Mucosa of rectum (tissue), 2 donors: ENCODE measurements at regions not wholly inside any gene's neighbourhood (a gene's known extent, or its start where the extent isn't known, plus 50 kb on each side); places are given as distances from the start of the nearest gene placed in this dataset.

Experiments used
- H3K27ac ChIP-seq, 2 donors: one replicate each; pipeline ENCODE4 v1.7.0; 2013; ENCODE audit warnings: inconsistent platforms in 2 of 2, low read depth in 2 of 2, low read length in 2 of 2
- H3K27me3 ChIP-seq, 2 donors: one replicate each; pipeline ENCODE4 v1.7.0; 2013; ENCODE audit warnings: low read length in 2 of 2; ENCODE audit not compliant: control insufficient read depth in 2 of 2, insufficient read depth in 2 of 2
- H3K36me3 ChIP-seq, 2 donors: one replicate each; pipeline ENCODE4 v1.7.0; 2013; ENCODE audit warnings: low read length in 2 of 2; ENCODE audit not compliant: control insufficient read depth in 2 of 2, insufficient read depth in 2 of 2
- H3K4me1 ChIP-seq, 2 donors: one replicate each; pipeline ENCODE4 v1.7.0; 2013; ENCODE audit warnings: low read length in 2 of 2, mild to moderate bottlenecking in 1 of 2; ENCODE audit not compliant: control insufficient read depth in 2 of 2, insufficient read depth in 2 of 2
- H3K4me3 ChIP-seq, 2 donors: one replicate each; pipeline ENCODE4 v1.7.0; 2013; ENCODE audit warnings: low read length in 2 of 2
- H3K9ac ChIP-seq, 2 donors: one replicate each; pipeline ENCODE4 v1.7.0; 2013; ENCODE audit warnings: low read length in 2 of 2, low read depth in 1 of 2, mild to moderate bottlenecking in 1 of 2
- H3K9me3 ChIP-seq, 2 donors: one replicate each; pipeline ENCODE4 v1.7.0; 2013; ENCODE audit warnings: low read length in 2 of 2; ENCODE audit not compliant: control insufficient read depth in 2 of 2
- donor health status: healthy.
- donor health status: Normal muscosa, but diverticular disease.

DNA sequence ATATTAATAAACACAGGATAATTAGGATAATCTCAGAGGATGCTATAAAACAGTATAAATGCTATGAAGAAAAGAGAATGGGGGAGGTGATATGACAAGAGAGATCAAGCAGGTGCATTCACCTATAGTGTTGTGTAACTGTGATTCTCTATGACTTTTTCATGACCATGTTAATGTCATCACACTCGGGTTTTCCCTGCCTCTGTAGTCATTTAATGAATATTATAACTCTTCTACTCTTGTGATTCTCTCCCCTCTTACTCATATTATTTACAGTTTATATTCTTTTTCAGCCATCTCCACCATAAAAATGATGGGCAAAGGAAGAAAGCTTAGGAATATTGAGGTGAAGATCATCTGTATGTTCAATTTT, 106.9 kb upstream of the SGK1 start:
- Histone ChIP-seq H3K9ac (no peak overlapping the region), H3K4me1 (no peaks in the 10 kb centered on the region), H3K27ac (no peak overlapping the region), H3K9me3 (no peaks in the 10 kb centered on the region), H3K27me3 (no peaks in the 10 kb centered on the region), H3K36me3 (no peaks in the 10 kb centered on the region), H3K4me3 (no peak overlapping the region)

DNA sequence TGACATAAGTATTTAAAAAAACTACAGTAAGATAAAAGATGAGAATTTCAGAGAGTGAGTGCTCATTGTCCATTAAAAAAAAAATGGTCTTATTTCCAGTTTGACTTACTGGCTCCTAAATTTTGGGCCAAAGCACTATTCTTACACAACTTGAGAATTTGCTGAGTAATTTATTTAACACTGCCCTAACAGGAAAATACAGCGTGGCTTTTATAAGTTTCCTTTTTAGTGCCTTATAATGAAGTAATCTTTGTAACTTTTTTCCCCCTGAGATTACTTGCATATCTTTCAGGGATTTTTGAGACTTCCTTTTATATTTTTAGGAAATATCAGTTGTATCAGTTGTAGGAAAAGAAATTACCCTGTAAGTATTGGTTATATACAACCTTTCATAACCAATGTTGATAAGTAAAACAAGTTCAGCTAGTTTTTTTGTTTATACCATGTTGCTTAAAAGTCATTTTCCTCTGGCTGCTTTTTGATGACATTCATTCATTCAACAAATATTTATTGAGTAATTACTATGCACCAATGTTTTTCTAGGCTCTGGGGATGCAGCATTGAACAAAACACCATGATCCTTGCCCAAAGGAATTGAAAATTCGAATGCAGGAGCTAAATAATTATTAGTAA, 106.4 kb upstream of the SGK1 start:
- no peak overlapping the region for H3K9ac ChIP-seq
- no peaks in the 10 kb centered on the region for H3K36me3 ChIP-seq
- no peaks in the 10 kb centered on the region for H3K27me3 ChIP-seq
- no peaks in the 10 kb centered on the region for H3K9me3 ChIP-seq
- no peaks in the 10 kb centered on the region for H3K4me1 ChIP-seq
- H3K4me3 ChIP-seq, result no peak overlapping the region
- no peak overlapping the region for H3K27ac ChIP-seq

DNA sequence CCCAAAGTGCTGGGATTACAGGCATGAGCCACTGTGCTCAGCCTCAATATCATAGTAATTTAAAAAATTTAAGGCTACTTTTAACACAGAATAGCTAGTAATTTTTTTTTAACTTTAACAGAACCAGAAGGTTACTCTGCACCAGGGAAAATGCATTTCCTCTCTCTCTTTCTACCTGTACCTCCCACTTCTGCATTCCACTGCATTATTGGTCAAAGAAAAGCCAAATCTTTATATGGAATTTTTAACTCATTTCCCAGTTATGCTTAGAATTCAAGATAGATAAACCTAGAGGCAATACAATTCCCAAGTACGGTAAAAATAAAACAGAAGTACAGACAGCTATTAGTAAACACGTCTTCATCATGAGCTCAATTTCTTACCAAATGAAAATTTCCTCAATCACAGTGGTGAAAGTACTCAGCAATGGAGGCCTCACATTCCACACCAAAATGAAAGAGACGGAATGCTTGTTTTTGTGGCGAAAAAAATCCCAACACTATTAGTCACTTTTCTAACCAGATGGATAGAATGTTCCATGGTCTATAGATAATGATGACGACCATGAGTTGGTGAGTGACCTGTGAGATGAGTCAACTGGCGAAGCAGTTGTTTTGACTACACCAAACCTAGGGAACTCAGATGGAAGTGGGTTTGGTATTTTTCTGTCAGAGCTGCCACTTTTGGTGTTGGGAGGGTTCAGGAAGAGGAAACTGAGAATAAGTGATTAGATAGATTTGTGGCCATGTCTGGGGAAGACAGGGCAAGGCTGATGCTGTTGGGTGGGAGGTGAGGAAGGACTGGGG, 104.7 kb upstream of the SGK1 start:
- Histone ChIP-seq H3K9me3 (no peaks in the 10 kb centered on the region), H3K36me3 (no peaks in the 10 kb centered on the region), H3K4me1 (no peaks in the 10 kb centered on the region), H3K9ac (no peak overlapping the region), H3K27me3 (no peaks in the 10 kb centered on the region), H3K27ac (no peak overlapping the region), H3K4me3 (no peak overlapping the region)

DNA sequence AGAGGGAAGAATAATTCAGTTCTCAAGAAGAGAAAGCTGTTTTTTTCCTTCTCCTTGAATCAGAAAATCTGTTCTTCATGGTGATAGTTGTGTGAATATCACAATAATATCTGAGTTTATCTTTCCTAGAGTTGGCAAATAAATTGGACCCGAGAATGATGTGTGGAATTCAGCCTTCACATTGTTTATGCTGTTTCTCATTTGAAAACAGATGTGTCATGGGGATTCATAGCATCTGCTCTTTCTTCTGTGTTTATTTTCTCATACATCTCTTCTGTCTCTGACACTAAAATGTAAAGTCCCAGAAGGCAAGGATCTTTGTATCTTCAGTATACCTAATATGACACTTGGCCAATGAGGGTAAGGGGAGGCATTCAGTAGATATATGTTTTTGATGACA, 103.6 kb upstream of the SGK1 start:
- no peaks in the 10 kb centered on the region for H3K4me1 ChIP-seq
- no peaks in the 10 kb centered on the region for H3K36me3 ChIP-seq
- H3K9me3 ChIP-seq, result no peaks in the 10 kb centered on the region
- no peak overlapping the region for H3K9ac ChIP-seq
- no peaks in the 10 kb centered on the region for H3K27me3 ChIP-seq
- H3K4me3 ChIP-seq, result no peak overlapping the region
- no peak overlapping the region for H3K27ac ChIP-seq

DNA sequence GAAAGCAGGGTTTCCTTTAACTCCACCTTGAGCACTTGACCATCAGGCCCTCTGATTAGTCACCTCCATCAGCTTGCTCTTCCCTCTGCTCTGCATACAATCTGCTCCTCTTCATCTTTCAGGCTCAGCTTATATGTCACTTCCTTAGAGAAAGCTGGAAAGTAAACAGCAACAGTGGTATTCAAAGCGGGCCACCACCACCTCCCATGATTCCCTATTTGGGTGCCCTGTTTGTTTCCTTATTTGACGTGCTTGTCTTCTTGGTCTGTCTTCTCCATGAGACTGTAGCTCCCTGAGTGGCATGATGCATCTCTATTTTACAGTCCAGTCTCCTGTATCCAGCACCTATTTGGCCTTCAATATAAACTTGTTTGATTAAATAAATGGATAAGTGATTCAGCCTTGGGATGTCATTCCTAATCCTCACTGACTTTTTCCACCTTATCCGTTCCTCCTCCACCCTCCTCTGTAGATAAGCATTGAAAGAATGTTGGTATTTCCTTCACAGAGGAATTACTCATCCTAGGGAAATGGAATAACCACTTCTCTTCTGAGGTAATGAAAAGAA, 102.8 kb upstream of the SGK1 start:
- Histone ChIP-seq H3K27ac (no peak overlapping the region), H3K4me1 (no peaks in the 10 kb centered on the region), H3K36me3 (no peaks in the 10 kb centered on the region), H3K27me3 (no peaks in the 10 kb centered on the region), H3K4me3 (no peak overlapping the region), H3K9me3 (no peaks in the 10 kb centered on the region), H3K9ac (no peak overlapping the region)

DNA sequence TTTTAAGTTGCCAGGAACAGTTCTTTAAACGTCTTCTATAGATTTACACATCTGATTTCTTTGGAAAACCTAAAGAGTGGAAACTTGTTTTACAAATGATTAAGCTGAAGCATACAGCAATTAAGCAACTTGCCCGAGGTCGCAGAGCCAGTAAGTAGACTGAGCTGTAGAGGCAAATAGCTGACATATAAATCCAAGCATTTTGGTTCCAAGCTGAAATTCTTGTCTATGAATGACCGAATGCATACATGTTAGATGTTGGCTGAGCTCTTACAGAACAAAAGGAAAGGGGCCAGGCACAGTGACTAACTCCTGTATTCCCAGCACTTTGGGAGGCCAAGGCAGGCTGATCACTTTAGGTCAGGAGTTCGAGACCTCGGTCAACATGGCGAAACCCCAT, 101.8 kb upstream of the SGK1 start:
- Histone ChIP-seq H3K27me3 (no peaks in the 10 kb centered on the region), H3K4me3 (no peak overlapping the region), H3K4me1 (no peaks in the 10 kb centered on the region), H3K9me3 (no peaks in the 10 kb centered on the region), H3K9ac (no peak overlapping the region), H3K36me3 (no peaks in the 10 kb centered on the region), H3K27ac (no peak overlapping the region)

DNA sequence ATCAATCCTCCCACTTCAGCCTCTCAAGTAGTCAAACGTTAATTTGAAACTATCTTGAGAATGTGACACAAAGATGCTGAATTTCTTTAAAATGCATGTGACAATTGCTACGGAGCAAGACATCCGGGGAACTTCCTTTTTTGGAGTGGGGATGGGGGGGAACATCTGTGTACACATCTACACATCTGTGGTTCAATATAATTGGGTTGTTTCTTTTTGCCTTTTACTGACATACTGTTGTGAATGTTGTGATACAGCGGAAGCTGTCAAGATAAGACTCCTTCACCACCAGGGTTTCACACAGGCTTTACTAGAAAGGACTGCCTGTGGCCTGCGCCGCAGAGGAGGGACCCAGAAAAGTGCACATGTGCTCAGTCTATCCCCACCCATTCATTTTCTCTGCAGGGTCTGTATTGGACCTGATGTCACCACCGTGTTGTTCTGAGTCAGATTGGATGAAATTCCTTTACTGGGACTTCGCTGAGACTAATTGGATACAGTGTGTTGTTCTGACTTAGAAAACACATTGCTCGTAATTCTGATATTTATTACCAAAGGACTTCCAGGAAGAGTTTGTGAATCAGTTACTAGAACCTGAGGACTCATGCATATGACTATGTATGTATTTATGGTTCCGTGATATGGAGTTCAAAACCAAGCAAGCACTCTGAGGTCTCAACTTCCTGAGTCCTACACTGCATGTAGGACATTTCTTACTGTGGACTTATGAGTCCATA, 98.7 kb upstream of the SGK1 start:
- Histone ChIP-seq H3K9me3 (peaks cover 0 to 3% of the 10 kb centered on the region in 2 donors), H3K9ac (no peak overlapping the region), H3K4me1 (no peaks in the 10 kb centered on the region), H3K27ac (no peak overlapping the region), H3K4me3 (no peak overlapping the region), H3K27me3 (no peaks in the 10 kb centered on the region), H3K36me3 (no peaks in the 10 kb centered on the region)

DNA sequence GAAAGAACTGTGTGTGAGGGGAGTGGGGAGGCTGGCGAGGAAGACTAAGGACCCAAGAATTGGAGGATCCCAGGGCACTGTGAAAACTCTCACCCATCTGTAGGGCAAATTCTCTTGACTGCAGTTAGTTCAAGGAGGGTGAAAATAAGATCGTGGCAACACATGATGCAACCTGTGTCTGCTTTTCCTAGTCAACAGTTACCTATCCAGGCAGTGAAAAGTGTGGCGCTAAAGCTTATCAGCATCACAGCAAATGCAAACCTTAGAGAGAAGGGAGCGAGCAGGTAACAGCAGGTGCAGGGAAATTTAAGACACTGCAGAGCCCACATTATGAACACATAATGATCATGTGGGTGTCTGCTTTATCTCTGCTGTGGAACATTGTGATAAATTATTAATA, 97.7 kb upstream of the SGK1 start:
- H3K27me3 ChIP-seq, result no peaks in the 10 kb centered on the region
- peaks cover 0 to 3% of the 10 kb centered on the region in 2 donors for H3K9me3 ChIP-seq
- H3K4me1 ChIP-seq, result no peaks in the 10 kb centered on the region
- no peaks in the 10 kb centered on the region for H3K36me3 ChIP-seq
- H3K27ac ChIP-seq, result no peak overlapping the region
- H3K4me3 ChIP-seq, result no peak overlapping the region
- no peak overlapping the region for H3K9ac ChIP-seq

DNA sequence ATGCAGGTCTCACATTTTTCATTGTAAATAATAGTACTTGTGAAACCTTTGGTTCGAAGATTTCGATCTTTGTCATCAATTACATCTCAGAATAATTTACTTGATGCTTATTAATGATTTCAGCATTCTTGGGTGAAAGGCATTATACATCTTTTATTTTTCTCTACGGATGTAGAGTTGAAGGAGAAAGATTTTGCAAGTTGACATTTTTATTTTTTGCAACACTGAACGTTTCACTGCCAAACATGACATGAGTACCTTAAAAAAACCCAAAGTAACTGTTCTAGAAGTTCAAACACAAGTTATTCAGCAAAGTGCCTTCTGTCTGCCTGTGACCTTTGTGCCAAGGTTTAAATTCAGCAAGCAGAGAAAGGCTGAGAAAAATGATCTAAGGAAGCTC, 97.3 kb upstream of the SGK1 start:
- Histone ChIP-seq H3K9ac (no peak overlapping the region), H3K27me3 (no peaks in the 10 kb centered on the region), H3K4me1 (no peaks in the 10 kb centered on the region), H3K27ac (no peak overlapping the region), H3K36me3 (no peaks in the 10 kb centered on the region), H3K9me3 (peaks cover 0 to 3% of the 10 kb centered on the region in 2 donors), H3K4me3 (no peak overlapping the region)

DNA sequence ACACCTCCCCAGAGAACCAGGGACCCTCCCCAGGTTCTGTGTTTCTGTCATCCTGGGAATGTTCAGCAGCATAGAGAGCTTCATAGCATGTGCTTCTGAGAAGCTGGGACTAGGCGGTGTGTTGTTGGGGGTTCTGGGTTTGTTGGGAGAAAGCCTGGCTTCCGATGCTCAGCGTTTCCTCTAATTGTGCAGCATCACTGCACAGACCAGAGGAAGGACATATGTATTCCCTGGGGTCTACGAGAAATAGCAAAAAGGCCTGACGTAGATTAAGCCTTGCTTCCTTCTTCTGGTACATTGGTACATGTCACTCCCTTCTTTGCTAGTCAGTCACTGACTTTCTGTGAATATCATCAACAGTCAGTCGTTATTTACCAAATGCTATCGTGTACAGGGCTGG, 96.9 kb upstream of the SGK1 start:
- no peak overlapping the region for H3K27ac ChIP-seq
- H3K9ac ChIP-seq, result no peak overlapping the region
- no peaks in the 10 kb centered on the region for H3K27me3 ChIP-seq
- no peaks in the 10 kb centered on the region for H3K36me3 ChIP-seq
- H3K4me3 ChIP-seq, result no peak overlapping the region
- H3K4me1 ChIP-seq, result no peaks in the 10 kb centered on the region
- peaks cover 0 to 3% of the 10 kb centered on the region in 2 donors for H3K9me3 ChIP-seq
